H9 (cell line): ENCODE measurements at regions not wholly inside any gene's neighbourhood (a gene's known extent, or its start where the extent isn't known, plus 50 kb on each side); places are given as distances from the start of the nearest gene placed in this dataset.

Experiments
- DNase-seq: peaks from one replicate; pipeline ENCODE4 v3.0.0-alpha.2; 2017
- H2AFZ ChIP-seq: one replicate; pipeline ENCODE4 v1.6.1; 2013; ENCODE audit warnings: mild to moderate bottlenecking, low read length, control low read depth, moderate library complexity
- H2AK5ac ChIP-seq: 2 replicates; pipeline ENCODE4 v1.6.1; 2013; ENCODE audit warnings: low read length, control low read depth, mixed read lengths; ENCODE audit not compliant: insufficient read length
- H2BK120ac ChIP-seq: one replicate; pipeline ENCODE4 v1.6.1; 2013; ENCODE audit warnings: low read depth, mild to moderate bottlenecking, low read length, control low read depth, inconsistent platforms; ENCODE audit not compliant: poor library complexity, severe bottlenecking
- H2BK12ac ChIP-seq: 2 replicates; pipeline ENCODE4 v1.6.1; 2013; ENCODE audit warnings: low read length, control low read depth, mixed read lengths, low read depth; ENCODE audit not compliant: insufficient read length
- H2BK15ac ChIP-seq: 2 replicates; pipeline ENCODE4 v1.6.1; 2013; ENCODE audit warnings: low read depth, low read length, control low read depth
- H2BK20ac ChIP-seq: one replicate; pipeline ENCODE4 v1.6.1; 2013; ENCODE audit warnings: low read depth, mild to moderate bottlenecking, low read length, control low read depth, inconsistent platforms; ENCODE audit not compliant: poor library complexity, severe bottlenecking
- H2BK5ac ChIP-seq: 2 replicates; pipeline ENCODE4 v1.6.1; 2013; ENCODE audit warnings: low read length, control low read depth, mixed read lengths; ENCODE audit not compliant: insufficient read length
- H3K14ac ChIP-seq: 2 replicates; pipeline ENCODE4 v1.6.1; 2013; ENCODE audit warnings: low read length, control low read depth; ENCODE audit not compliant: insufficient read depth
- H3K18ac ChIP-seq: 2 replicates; pipeline ENCODE4 v1.6.1; 2013; ENCODE audit warnings: low read depth, mild to moderate bottlenecking, mixed read lengths, low read length, control low read depth; ENCODE audit not compliant: insufficient read length
- H3K23ac ChIP-seq: 2 replicates; pipeline ENCODE4 v1.6.1; 2013; ENCODE audit warnings: low read length, control low read depth, mixed read lengths, low read depth; ENCODE audit not compliant: insufficient read length
- H3K23me2 ChIP-seq: 2 replicates; pipeline ENCODE4 v1.6.1; 2013; ENCODE audit warnings: low read depth, mild to moderate bottlenecking, mixed read lengths, low read length, control low read depth; ENCODE audit not compliant: insufficient read length, poor library complexity, severe bottlenecking
- H3K27ac ChIP-seq: 2 replicates; pipeline ENCODE4 v1.5.1; 2013; ENCODE audit warnings: low read length, control low read depth, mixed read lengths, low read depth; ENCODE audit not compliant: insufficient read length
- H3K27me3 ChIP-seq: 2 replicates; pipeline ENCODE4 v1.6.1; 2013; ENCODE audit warnings: low read length, control low read depth, inconsistent platforms; ENCODE audit not compliant: insufficient read depth
- H3K4ac ChIP-seq: 2 replicates; pipeline ENCODE4 v1.6.1; 2013; ENCODE audit warnings: low read depth, mild to moderate bottlenecking, control low read depth, inconsistent platforms, low read length, moderate library complexity
- H3K4me1 ChIP-seq: 2 replicates; pipeline ENCODE4 v1.6.1; 2013; ENCODE audit warnings: low read length, control low read depth, inconsistent platforms; ENCODE audit not compliant: insufficient read depth
- H3K4me2 ChIP-seq: 2 replicates; pipeline ENCODE4 v1.6.1; 2013; ENCODE audit warnings: low read length, control low read depth, mixed read lengths; ENCODE audit not compliant: insufficient read length, insufficient read depth
- H3K56ac ChIP-seq: 2 replicates; pipeline ENCODE4 v1.6.1; 2013; ENCODE audit warnings: low read depth, mild to moderate bottlenecking, mixed read lengths, low read length, control low read depth; ENCODE audit not compliant: insufficient read length
- H3K79me1 ChIP-seq: 2 replicates; pipeline ENCODE4 v1.6.1; 2013; ENCODE audit warnings: low read depth, mild to moderate bottlenecking, moderate library complexity, low read length, control low read depth, inconsistent platforms; ENCODE audit not compliant: insufficient read depth, poor library complexity, severe bottlenecking
- H3K79me2 ChIP-seq: 2 replicates; pipeline ENCODE4 v1.6.1; 2013; ENCODE audit warnings: low read length, control low read depth, inconsistent platforms; ENCODE audit not compliant: insufficient read depth
- H3K9ac ChIP-seq: 2 replicates; pipeline ENCODE4 v1.6.1; 2013; ENCODE audit warnings: low read length, control low read depth, mixed read lengths; ENCODE audit not compliant: insufficient read length; ENCODE audit errors: extremely low read depth
- H3K9me3 ChIP-seq: one replicate; pipeline ENCODE4 v1.6.1; 2013; ENCODE audit warnings: low read depth, low read length, inconsistent platforms; ENCODE audit not compliant: control insufficient read depth
- H3T11ph ChIP-seq: one replicate; pipeline ENCODE4 v1.6.1; 2013; ENCODE audit warnings: mild to moderate bottlenecking, low read length, control low read depth, inconsistent platforms
- H4K20me1 ChIP-seq: one replicate; pipeline ENCODE4 v1.6.1; 2013; ENCODE audit not compliant: control insufficient read depth, insufficient read length, insufficient read depth
- H4K5ac ChIP-seq: 2 replicates; pipeline ENCODE4 v1.6.1; 2013; ENCODE audit warnings: low read depth, mild to moderate bottlenecking, mixed read lengths, low read length, control low read depth; ENCODE audit not compliant: insufficient read length
- H4K8ac ChIP-seq: replicated peaks from 2 replicates; pipeline ENCODE4 v1.6.1; 2013; ENCODE audit warnings: low read length, control low read depth, mixed read lengths, low read depth; ENCODE audit not compliant: insufficient read length
- H4K91ac ChIP-seq: 2 replicates; pipeline ENCODE4 v1.6.1; 2013; ENCODE audit warnings: low read depth, mild to moderate bottlenecking, moderate library complexity, mixed read lengths, low read length, control low read depth; ENCODE audit not compliant: insufficient read length
- H3K27ac Mint-ChIP-seq, 3 experiments: 2 replicates in 2 of 3; 3 replicates in 1 of 3; pipeline ENCODE4 v1.8.0; 2020 to 2021; ENCODE audit warnings: mixed read lengths in 3 of 3, mild to moderate bottlenecking in 1 of 3, moderate library complexity in 1 of 3
- H3K27me3 Mint-ChIP-seq: 2 replicates; pipeline ENCODE4 v1.8.0; 2021; ENCODE audit warnings: low read depth, mild to moderate bottlenecking, moderate library complexity, mixed read lengths
- H3K36me3 Mint-ChIP-seq, 3 experiments: 2 replicates in 2 of 3; 3 replicates in 1 of 3; pipeline ENCODE4 v1.8.0; 2020 to 2021; ENCODE audit warnings: low read depth in 3 of 3, mixed read lengths in 3 of 3; ENCODE audit not compliant: insufficient read depth in 1 of 3
- H3K4me1 Mint-ChIP-seq, 2 experiments: 2 replicates each; pipeline ENCODE4 v1.8.0; 2020; ENCODE audit warnings: mixed read lengths in 2 of 2
- H3K4me3 Mint-ChIP-seq, 2 experiments: 2 replicates in 1 of 2; 3 replicates in 1 of 2; pipeline ENCODE4 v1.8.0; 2020 to 2021; ENCODE audit warnings: mild to moderate bottlenecking in 2 of 2, mixed read lengths in 2 of 2, moderate library complexity in 1 of 2
- H3K9me3 Mint-ChIP-seq, 2 experiments: 2 replicates in 1 of 2; 3 replicates in 1 of 2; pipeline ENCODE4 v1.8.0; 2020; ENCODE audit warnings: mild to moderate bottlenecking in 2 of 2, mixed read lengths in 2 of 2, moderate library complexity in 1 of 2
- WGBS: extraction: QIAGEN DNeasy Blood & Tissue Kit; methylation state at CpG from one replicate; pipeline ENCODE4 v1.1.7; 2013; ENCODE audit warnings: missing lambda C conversion rate, low lambda C conversion rate, mixed read lengths; ENCODE audit not compliant: insufficient read length; ENCODE audit errors: extremely low coverage; 5-methylcytosine and 5-hydroxymethylcytosine counted together
- TF ChIP-seq, protein P1 (sequence below): fragments of 200-600 bp; sonication (generic); conservative IDR thresholded peaks from 3 replicates; pipeline ENCODE4 v1.8.0; 2021; ENCODE audit warnings: antibody characterized with exemption, mild to moderate bottlenecking

DNA sequence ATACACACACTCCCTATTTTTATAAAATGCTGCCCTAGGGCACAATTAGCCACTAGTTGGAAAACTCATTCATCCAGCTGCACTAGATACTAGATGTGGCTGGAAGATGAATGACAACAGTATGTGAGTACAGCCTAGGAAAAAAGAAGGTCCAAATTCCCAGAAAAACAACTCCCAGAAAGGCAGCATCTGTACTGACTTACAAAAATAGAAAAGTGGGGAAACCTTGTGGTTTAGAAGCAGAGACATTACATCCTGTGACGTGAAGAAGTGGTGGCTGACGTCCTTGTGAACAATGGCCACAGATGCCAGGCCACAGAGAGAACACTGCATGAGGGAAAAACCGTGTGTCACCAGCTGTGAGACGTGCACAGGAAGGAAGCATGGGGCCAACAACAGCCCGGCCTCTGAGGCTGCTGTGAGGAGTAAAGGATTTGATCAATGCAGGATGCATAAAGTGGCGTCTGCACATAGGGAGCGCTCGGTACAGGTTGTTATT is 81.2 kb downstream of the SPRY1 start:
- no peak overlapping the region for H4K8ac ChIP-seq
- H3K9me3 Mint-ChIP-seq: no peaks in the 10 kb centered on the region
- H3K4me1 ChIP-seq: peaks cover 3% of the 10 kb centered on the region; the same call in 1 of the 2 replicates
- H3K56ac ChIP-seq: no peak overlapping the region
- TF ChIP-seq, protein P1, sequence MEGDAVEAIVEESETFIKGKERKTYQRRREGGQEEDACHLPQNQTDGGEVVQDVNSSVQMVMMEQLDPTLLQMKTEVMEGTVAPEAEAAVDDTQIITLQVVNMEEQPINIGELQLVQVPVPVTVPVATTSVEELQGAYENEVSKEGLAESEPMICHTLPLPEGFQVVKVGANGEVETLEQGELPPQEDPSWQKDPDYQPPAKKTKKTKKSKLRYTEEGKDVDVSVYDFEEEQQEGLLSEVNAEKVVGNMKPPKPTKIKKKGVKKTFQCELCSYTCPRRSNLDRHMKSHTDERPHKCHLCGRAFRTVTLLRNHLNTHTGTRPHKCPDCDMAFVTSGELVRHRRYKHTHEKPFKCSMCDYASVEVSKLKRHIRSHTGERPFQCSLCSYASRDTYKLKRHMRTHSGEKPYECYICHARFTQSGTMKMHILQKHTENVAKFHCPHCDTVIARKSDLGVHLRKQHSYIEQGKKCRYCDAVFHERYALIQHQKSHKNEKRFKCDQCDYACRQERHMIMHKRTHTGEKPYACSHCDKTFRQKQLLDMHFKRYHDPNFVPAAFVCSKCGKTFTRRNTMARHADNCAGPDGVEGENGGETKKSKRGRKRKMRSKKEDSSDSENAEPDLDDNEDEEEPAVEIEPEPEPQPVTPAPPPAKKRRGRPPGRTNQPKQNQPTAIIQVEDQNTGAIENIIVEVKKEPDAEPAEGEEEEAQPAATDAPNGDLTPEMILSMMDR: no peak
- no peak overlapping the region for H3K18ac ChIP-seq
- no peak overlapping the region for H2AK5ac ChIP-seq
- H3K4me2 ChIP-seq: no peak overlapping the region
- no peak overlapping the region for H3K14ac ChIP-seq
- H3K23ac ChIP-seq: no peak overlapping the region
- no peak overlapping the region for H2BK20ac ChIP-seq
- H3K9me3 ChIP-seq: no peaks in the 10 kb centered on the region
- H3K36me3 Mint-ChIP-seq: no peaks in the 10 kb centered on the region
- no peak overlapping the region for H3K27ac Mint-ChIP-seq
- H2BK12ac ChIP-seq: no peak overlapping the region
- H4K91ac ChIP-seq: no peak overlapping the region
- H3K79me1 ChIP-seq: no peaks in the 10 kb centered on the region
- H2BK5ac ChIP-seq: no peak overlapping the region
- no peak overlapping the region for H2AFZ ChIP-seq
- H4K20me1 ChIP-seq: no peaks in the 10 kb centered on the region
- no peak overlapping the region for H3K27ac ChIP-seq
- no peak overlapping the region for H4K5ac ChIP-seq
- H3K4ac ChIP-seq: no peak overlapping the region
- H3K4me3 Mint-ChIP-seq: no peak overlapping the region
- H3K27me3 Mint-ChIP-seq: no peaks in the 10 kb centered on the region
- no peak for DNase-seq
- H3T11ph ChIP-seq: no peak overlapping the region
- H3K9ac ChIP-seq: no peak overlapping the region
- no peaks in the 10 kb centered on the region for H3K23me2 ChIP-seq
- H3K27me3 ChIP-seq: no peaks in the 10 kb centered on the region
- WGBS: no CpG with 5 or more reads among the region's 8 CpGs
- no peak overlapping the region for H2BK15ac ChIP-seq
- H2BK120ac ChIP-seq: no peak overlapping the region
- peaks cover 13 to 17% of the 10 kb centered on the region in 2 experiments for H3K4me1 Mint-ChIP-seq
- no peaks in the 10 kb centered on the region for H3K79me2 ChIP-seq
